HG03039 (cell line): ENCODE measurements at regions not wholly inside any gene's neighbourhood (a gene's known extent, or its start where the extent isn't known, plus 50 kb on each side); places are given as distances from the start of the nearest gene placed in this dataset.

Experiments used
- ATAC-seq: cut with Tn5 transposase; IDR thresholded peaks from one replicate; pipeline ENCODE4 v1.9.1; 2021; ENCODE audit warnings: mild to moderate bottlenecking, moderate library complexity; ENCODE audit not compliant: unreplicated experiment

- no peak for ATAC-seq
These were observed 750.7 kb upstream of the PHF14 start for GRCh38 chr7:10222976-10223375.

DNA sequence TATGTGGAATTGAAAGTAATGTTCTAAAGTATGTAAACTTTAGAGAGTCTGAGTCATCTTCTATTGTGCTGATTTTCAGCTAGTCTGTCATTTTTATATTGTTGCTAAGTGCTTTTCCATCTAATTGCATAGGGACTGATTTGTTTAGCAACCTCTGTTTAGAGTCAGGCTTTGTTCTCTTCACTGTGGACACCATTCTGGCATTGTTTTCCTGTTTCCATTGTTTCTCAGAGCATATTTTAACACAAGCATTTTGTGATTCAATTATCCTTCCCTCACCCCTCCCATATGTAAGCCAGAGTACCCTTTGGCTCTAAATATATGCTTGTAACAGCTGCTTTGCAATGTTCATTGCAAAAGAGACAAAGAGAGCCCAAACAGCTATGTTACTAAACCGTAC is 748.4 kb upstream of the PHF14 start:
- ATAC-seq, result no peak

DNA sequence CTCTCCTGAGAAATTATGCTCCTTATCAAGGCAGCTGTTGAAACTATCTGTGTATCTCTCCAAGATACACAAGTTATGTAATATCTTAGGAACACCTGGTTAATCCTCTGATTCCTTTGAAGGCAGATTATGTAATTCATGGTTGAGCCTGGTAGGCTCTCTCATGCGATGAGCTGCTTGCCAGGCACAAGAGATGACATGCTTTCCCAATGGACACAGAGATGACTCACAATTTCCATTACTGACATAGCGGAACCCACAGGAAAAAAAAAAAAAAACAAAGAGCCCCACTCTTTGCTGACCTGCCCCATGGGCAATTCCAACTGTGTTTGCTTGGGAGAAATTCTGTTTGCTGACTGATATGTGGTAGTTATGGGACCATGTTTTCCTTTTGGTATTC is 736.4 kb upstream of the PHF14 start:
- ATAC-seq, result no peak

DNA sequence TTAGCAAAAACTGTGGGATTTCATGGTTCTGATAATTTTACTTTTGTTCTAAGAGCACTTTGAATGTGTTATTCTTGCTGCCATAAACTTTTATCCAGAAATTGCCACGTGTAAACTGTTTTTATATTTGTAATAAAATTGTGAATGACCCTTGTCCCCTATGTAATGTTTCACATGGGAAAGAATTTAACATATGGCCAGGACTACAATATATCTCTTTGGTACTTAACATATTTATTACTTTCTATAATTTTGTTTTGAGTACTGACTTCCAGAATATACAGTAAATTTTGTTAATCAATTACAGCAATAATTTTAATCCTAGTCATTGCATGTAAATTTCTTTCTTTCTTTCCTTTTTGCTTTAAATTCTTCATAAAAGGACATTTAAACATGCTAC is 735.0 kb upstream of the PHF14 start:
- ATAC-seq, result no peak

- no peak for ATAC-seq
These were observed 733.9 kb upstream of the PHF14 start for GRCh38 chr7:10239695-10240345.

DNA sequence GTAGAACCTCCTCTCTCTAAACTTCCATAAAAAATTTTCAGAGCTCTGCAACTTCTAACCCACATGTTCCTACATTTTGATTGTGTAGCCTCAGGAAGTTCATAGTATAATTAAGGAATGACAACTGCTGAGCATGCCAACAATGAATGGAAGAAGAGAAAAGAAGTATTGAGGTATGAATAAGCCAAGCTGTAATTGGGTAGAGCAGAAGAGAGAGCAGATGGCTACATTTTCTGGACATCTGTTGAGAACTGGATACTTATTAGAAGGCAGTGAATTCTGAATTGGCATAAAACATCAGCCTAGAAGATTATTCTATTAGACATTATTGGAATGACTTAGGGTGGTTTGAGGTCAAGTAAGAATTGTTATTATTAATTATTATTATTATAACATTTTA is 728.3 kb upstream of the PHF14 start:
- ATAC-seq, result no peak

- no peak for ATAC-seq
These were observed 716.2 kb upstream of the PHF14 start for GRCh38 chr7:10257438-10257837.

DNA sequence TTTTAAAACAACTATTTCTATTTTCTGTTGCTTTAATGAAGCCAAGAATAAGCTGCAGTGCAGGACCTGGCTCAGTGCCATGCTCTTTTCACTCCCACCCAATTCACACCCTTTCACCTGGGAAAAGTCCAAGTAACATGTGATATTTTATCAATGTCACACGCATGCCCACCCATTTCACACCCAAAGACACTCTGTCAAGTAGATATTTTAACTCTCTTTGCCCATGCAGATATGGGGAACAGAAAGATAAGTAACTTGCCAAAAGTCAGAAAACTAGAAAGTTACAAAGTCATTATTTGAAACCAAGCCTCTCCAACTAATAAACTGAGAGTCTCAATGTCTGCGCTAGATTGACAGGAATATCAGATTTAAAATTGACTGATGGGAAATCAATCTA is 706.7 kb upstream of the PHF14 start:
- ATAC-seq, result no peak

DNA sequence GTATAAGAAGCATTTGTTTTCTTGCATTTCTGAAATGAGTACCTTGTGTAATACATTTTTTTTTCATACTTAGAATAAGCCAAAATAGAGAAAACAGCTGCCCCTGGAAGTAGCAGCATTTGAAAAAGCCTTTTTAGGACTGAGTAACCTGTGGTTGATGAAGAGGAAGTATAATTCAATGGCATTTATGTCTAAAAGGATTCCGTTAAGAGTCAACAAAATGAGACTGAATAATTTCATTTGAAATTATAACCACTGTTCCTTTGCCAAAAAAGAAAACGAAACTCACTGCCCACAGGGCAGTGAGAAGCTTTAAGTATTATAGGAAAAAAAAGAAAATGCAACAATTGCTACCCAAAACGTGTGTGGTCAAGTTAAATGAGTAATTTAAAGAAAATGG is 705.6 kb upstream of the PHF14 start:
- ATAC-seq, result no peak

DNA sequence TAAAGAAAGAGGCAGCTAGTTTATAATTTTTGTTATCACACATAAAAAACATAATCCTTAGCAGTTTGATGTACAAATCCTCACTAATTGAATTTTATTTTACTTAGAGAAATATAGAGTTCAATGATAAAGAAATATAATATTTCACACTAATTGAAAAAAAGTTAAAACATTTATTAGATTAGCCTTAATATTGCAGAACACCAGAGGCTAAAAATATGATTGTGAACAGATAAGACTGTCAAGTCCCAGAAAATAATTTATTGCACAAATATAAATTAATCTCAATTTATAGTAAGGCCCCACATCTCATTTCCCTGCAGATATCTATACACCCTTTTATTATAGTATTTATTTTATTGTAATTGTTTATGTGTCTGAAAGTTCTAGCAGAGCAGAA is 690.8 kb upstream of the PHF14 start:
- ATAC-seq, result no peak

DNA sequence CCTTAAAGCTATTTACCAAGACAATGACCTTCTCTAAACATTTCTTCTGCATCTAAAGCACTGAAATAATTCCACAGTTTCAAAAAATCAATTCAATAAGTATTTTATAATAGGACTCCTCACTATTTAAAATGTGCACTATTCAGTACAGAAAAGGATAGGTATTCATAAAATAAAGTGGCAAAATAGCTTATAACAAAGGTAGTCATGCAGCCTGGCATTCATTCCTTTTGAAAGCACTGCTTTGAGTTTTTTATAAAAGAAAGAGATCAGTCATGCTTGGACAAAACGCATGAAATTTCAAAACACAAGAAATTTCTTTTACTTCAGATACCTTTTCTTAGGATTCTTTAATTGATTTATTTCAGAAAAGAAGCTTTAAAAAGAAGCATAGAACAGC is 689.7 kb upstream of the PHF14 start:
- no peak for ATAC-seq

DNA sequence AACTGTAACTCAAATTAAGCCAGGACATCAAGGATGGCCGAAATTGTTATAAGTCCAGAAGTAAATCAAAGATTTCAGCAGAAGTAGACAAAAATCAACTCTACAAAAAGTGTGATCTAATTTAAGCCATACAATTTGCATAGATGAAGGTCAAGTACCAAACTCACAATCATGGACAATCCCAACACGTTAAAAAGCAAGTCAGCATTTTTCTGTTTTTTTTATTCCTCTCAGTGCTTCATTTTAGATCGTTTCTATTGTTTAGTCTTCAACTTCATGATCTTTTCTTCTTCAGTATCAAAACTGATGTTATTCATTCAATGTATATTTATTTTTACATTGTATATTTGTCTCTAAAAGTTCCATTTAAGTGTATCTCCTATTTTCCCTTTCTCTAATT is 674.3 kb upstream of the PHF14 start:
- ATAC-seq, result no peak

DNA sequence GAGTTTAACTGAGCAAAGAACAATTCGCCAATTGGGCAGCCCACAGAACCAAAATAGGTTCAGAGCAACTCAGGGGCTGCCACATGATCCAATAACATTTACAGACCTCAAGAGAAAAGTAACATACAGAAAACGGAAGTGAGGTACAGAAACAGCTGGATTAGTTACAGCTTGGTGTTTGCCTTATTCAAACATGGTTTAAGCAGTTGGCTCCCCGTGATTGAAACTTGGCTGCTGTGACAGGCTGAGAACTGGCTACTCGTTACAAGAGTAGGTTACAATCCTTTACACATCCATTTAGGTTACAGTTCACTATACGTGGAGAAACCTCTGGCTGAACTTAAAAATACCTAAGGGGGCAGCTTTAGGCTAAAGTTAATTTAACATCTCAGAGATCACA is 673.1 kb upstream of the PHF14 start:
- no peak for ATAC-seq

GRCh38 chr7:10308276-10308675 is 665.4 kb upstream of the PHF14 start:
- ATAC-seq, result no peak

- ATAC-seq, result no peak
These were observed 660.7 kb upstream of the PHF14 start for GRCh38 chr7:10312942-10313341.

DNA sequence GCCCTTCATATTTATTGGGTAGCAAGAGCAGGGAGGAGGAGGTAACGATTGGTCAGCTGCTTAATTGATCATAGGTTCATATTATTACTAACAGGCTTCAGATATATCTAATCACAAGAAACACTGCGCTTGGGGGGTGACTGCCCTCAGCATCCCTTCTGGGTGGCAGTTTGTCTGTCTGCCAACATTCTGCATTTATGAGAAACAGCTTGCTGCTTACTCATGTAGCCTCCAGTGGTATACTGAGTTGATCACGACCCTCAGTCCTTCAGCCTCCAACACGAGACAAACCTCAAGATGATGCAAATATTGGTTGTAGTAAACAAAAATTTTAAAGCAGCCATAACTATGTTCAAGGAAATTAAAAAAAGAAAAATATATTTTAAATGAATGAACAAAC is 657.8 kb upstream of the PHF14 start:
- no peak for ATAC-seq

DNA sequence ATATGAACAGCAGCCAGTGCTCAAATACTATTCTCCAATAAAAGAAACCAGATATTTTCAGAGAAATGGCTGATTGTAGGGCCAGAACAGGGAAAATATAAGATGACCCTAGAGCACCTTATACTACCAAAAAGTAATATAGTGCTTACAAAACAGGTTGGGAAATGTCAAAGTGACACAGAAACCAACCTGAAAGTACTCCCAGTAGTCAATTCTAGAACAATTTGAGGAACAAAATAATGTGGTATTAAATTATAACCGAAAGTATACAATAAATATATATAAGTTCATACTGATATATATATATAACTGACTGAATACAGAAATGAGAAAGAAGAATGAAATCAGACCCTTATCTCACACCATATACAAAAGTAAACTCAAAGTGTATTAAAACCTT is 657.2 kb upstream of the PHF14 start:
- ATAC-seq, result no peak

DNA sequence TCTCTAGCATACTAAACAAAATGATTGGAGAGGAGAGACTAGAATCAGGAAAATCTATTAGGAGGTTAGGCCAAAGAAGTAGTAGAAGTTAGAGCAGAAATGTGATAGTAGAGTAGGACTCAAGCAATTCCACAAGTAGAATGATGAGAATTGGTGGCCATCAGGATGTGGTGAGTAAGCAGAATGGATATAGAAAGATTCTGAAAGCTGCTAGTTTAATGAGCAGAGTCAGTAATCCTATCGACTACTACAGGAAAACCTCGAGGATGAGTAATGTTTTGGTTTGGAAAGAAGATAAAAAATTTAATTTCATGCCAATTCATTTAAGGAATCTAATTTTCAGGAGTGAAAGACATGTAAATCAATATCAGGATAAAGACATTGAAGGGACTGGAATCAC is 648.3 kb upstream of the PHF14 start:
- ATAC-seq, result no peak

GRCh38 chr7:10343108-10343507 is 630.6 kb upstream of the PHF14 start:
- ATAC-seq, result no peak

GRCh38 chr7:10346032-10346431 is 627.6 kb upstream of the PHF14 start:
- ATAC-seq, result no peak

GRCh38 chr7:10355816-10356215 is 617.9 kb upstream of the PHF14 start:
- no peak for ATAC-seq

- ATAC-seq, result no peak
These were observed 613.6 kb upstream of the PHF14 start for GRCh38 chr7:10360050-10360449.

DNA sequence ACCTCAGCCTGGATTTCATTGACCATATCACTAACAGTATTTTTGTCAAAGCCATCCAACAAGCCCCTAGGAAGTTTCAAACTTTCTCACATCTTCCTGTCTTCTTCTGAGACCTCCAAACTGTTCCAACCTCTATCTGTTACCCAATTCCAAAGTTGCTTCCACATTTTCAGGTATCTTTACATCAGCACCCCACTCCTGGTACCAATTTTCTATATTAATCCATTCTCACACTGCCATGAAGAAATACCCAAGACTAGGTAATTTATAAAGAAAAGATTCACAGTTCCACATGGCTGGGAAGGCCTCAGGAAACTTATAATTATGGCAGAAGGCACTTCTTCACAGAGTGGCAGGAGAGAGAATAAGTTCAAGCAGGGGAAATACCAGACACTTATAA is 571.9 kb upstream of the PHF14 start:
- no peak for ATAC-seq
